HUDEP-2 (cell line): ENCODE measurements at regions not wholly inside any gene's neighbourhood (a gene's known extent, or its start where the extent isn't known, plus 50 kb on each side); places are given as distances from the start of the nearest gene placed in this dataset.
"Not testable (repeated sequence)": the region's sequence is repeated elsewhere in the genome, so short reads cannot be mapped to it uniquely, and the experiment has no call there.

ENCODE experiments used
- DNase-seq, 76 experiments: peaks; one replicate each; lab custom pipeline; 2025; ENCODE audit not compliant: unreplicated experiment in 76 of 76; lab: John Stamatoyannopoulos, UW

DNA sequence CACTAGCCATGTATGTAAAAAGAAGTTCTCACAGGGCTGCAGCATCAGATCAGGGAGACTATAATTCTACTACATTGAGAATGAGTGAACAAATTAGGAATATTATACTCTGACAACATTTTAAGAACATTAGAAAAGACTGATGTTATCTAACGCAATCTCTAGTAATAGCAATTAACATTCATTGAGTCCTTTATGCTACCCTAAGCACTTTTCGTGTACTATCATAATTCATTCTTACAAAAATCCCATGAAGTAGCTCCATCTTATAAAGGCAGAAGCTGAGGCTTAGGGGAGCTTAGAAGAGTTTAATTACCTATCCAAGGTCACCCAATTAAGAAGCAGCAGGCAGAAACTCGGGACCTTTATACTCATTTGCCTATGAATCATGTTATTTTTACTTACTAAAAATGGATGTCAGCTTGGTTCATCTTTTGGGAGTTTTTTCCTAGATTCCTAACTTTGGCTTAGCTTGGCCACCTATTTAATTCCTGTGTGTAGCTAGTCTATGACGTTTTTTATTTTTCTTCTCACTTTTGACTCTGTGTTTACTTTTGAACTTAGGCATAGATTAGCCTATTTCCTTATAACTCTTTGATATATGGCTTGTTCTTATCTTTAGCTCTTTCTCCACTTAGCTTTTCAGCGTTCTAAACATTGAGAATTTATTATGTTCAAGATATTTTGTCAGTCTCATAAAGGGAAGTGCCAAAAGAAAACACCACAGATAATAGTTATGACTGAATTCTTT, 333.5 kb upstream of the DCN start:
- DNase-seq, result no peak

DNA sequence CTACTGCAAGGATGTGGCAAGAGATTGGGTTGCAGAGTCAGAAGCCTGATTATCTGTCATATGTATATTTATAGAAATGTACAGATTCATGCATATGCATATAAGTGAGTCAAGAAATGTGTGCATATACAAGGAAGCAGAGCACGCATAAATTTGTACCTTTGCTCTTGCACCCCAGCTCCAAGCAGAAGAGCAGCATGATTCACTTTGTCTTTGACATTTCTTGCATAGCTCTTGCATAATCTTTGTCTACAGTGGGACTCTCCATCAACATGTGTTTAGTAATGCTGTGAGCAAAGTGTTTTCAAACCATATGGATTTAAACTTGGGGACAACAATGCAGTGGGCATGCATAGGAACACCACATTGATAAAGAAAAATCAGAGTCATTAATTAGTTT, 330.7 kb upstream of the DCN start:
- no peak for DNase-seq

DNA sequence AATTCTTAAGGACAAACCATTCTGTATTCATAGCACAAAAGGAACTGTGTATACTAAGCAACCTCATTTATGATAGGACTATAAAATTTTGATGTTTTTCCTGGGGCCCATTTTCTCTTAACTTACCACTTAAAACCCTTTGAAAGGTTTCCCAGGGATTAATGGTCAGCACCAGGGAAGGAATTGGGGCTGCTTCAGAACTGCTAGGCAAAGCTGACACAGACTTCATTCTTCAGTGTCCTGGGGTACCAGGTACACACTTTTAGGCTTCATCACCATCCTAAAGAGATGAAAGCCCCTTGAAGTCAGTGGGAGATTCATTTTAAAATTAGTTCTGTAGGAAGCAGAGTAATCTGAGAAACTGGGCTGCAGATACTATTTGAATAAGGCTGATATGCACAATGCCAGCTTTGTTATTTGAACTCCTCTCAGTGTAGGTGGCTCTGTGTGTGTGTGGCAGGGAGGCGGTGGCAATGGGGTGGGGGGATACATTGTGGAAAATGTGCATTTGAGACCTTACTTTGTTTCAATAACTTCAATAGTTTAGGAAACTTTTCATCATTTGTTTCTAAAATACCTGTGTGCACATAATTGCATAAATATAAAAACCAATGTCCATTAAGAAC, 329.3 kb upstream of the DCN start:
- no peak for DNase-seq

DNA sequence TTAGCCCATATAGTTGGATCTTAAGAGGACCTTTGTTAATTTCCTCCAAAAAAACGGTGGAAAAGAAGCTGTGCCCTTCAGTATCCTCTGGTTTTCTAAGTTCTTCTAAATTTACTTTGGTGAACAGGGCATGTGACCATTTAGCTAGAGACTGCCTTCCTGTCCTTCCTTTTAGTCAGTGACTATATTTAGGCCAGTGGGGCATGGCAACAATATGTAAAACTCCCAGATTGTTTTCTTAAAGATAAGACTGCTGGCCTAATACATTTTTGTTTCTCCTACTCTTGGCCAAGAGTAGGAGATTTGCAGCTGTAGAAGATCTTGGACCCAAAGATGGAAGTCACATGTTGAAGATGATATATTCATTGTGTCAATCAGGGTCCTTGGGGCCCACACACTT, 325.1 kb upstream of the DCN start:
- no peak for DNase-seq

DNA sequence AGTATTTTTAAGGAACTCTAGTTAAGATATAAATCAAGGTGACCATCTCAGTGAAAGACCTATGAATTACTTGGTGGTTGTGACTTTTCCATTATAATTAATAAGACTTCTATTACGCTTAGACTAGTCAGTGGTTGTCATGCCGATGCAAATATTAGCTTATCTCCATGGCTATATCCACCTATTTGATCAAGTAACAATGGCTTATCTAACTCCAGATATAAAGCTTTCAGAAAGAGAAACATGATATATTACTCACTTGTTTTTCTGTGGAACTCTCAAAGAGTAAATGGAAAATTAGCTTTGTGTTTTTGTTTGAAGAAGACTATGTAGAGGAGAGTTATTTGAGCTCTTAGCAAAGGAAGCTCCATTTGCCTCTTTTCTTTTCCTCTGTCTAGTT, 323.8 kb upstream of the DCN start:
- no peak for DNase-seq

DNA sequence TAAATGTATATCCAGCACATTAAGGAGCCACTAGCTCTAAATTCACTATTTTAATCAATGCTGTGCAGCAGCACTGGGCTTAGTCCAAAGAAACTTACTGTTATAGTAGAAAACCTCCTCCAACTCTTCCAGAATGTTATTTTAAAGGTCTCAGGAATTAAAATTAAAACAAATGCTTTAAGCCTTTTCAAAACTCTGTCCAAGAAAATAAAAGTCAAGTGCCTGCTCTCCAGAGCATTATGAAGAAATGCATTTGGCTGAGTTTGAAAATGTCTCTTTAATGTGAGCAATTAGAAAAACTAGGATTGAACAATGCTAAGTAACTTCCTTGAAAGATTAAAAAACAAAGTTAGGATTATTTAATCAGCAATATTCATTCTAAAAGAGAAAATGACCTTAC, 322.4 kb upstream of the DCN start:
- DNase-seq, result no peak

DNA sequence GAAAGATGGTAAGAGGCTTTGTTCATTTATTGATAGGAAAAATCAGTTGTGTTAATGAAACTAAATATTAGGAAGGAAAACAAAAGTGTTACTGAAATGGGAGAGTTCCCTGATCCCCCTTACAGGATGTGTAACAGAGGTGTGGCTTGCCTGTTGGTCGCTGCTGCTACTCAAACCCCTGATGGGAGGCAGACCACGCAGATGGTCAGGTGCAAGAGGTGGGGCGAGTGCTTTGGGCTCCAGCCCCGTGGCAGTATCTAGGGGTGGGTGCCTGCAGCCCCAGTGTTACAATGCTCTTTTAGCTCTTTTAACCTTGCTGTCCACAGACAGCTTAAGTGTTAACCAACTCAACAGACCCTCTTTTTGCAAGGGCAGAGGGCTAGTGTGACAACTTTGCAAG, 319.6 kb upstream of the DCN start:
- no peak for DNase-seq

DNA sequence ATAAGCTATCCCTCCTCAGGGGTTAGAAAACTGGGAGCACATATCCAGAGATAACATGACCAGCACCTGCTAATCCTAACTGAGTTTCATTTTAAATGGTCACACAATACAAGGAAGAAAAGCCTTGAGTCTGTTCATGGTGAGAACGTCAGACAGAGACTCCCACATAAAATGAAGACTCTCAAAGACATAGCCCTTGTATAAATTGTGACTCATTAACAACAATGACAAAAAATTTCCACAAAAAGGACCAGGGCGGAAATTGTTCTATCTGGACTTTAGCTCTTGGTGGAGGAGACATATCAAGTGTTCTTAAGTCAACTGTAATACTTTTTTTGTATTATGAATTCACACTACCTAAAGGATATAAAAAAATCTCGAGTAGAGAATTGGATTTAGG, 313.7 kb upstream of the DCN start:
- no peak for DNase-seq

DNA sequence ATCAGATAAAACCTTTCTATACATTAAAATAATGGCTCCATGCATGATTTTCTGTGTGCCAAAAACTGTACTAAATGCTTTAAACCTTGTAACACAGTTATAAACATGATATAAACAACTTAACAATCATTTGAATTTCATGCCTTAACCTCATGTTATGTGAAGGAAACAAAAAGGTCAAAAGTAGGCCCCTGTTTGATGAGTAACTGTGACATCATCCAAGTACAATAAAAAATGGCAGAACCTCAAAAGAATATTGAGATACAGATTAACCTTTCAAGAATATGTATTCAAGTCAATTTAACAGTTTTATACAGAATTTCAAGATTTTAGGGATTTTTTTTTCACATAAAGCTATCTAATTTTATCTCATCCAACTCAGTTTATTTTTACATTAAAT, 310.7 kb upstream of the DCN start:
- DNase-seq, result no peak

DNA sequence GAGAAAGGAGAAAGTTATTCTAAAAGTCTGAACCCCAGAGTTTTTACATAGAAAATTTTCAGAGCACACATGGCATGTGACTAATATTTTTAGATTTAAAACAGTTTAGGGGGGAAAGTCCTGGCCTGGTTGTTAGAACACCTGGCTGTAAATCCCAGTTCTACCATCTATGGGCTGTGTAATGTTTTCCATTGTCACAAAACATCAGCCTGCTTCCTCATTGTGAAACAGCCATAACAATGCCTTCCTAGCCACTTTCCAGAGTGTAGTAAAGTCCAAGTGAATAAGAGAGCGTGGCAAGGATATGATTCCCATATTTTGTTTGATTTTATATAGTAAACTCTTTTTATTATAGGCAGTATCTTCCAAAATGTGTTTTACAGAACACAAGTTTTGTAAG, 310.0 kb upstream of the DCN start:
- DNase-seq, result no peak

DNA sequence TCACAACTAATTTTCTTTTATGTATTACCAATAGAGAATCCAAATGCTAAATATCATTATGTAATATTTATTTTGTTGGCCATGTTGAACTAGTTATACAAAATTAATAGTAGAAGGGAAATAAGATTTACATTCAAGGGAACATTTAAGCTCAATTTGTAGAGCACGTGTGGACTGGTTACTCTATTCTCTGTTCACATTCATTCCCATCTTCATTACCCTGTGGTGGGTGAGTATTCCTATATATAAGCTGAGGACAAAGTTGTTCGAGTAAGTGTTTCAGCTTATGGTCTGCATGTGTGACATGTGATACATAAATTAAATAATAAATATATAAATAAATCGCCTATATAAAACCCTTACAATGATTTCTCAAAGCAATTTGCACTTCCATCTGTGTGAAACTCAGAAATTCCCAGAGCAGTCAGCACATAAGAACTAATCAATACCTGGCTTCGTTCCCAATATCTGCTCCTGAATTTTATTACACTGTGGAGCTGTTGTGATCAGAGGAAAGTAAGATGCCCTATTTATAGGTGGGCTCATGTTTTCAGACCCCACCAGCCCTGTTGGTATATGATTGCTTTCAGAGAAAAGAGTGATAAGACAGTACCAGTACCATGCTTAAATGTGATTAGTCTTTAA, 308.2 kb upstream of the DCN start:
- no peak for DNase-seq

DNA sequence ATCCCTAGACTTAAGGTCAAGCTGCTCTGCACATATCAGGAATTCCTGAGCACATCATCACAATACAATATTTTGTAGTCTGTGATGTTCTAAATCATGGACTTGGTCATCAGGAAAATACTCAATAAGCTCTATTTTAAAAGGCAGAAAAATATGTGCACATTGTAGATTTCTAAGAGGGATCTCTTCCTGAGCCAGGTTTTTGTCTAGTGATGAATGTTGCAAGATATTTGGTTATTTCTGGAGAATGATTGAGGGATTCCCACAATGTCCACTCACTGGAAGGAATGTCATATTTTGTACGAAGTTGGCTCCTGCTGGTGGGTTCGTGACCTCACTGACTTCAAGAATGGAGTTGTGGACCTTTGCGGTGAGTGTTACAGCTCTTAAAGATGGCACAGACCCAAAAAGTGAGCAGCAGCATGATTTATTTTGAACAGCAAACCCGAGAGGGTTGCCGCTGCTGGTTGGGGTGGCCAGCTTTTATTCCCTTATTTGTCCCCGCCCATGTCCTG, 300.9 kb upstream of the DCN start:
- DNase-seq, result no peak

DNA sequence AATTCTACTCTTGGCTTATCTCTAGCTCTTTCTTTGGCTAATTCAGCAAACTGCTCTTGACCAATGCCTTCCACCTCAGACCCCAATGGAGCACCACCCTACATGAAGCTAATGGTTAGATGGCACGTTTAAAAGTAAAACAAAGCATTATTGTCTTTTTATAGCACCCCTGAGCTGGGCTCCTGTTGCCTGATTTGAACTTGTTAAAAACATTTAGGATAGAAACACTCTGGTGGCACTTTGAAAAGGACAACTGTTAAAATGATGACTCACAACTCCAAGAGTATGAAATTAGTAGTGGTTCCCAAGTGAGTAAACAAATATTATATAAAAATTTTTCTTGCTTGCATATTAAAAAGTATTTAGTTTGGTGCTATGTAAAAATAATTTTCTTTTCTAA, 299.6 kb upstream of the DCN start:
- no peak for DNase-seq

DNA sequence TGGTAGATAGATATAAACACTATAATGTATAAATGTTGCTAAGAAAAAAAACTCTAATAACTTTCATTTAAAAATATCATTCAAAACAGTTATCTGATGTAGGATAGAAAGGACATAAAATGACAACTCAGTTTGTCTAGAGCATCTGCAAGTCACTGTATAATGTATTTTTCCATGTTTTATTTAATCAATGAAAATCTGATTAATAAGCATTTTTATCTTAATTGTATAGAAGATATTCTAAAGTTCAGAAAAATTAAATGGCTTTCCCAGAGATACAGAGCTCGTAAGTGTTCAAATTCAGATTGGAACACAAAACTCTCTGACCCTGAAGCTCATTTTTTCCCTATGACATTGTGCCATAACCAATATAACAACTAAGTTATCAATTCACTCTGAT, 295.9 kb upstream of the DCN start:
- DNase-seq, result no peak

DNA sequence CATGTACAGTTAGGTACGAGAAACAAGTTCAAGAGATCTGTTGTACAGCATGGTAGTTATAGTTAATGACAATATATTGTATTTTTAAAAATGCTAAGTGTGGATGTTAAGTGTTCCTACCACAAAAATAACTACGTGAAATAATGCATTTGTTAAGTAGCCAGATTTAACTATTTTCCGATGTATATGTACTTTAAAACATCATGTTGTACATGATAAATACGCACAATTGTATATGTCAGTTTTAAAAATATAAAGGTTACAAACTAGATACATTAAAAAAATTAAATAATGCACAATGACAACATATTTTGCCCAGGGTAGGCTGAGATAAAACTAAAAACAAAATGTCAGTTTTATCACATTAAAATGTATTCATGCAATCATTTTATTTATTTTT, 285.1 kb upstream of the DCN start:
- DNase-seq, result no peak

DNA sequence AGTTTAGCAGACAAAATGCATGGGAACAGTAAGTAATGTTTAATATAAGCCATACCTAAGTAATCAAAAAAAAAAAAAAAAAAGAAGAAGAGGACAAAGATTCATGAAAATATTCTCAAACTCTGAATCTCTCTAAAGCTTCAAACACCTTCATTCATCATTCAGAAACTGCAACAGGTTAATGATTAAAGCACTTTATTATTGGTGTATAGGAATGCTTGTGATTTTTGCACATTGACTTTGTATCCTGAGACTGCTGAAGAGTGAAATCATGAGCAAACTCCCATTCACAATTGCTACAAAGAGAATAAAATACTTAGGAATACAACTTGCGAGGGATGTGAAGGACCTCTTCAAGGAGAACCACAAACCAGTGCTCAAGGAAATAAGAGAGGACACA, 278.4 kb upstream of the DCN start:
- no peak for DNase-seq

DNA sequence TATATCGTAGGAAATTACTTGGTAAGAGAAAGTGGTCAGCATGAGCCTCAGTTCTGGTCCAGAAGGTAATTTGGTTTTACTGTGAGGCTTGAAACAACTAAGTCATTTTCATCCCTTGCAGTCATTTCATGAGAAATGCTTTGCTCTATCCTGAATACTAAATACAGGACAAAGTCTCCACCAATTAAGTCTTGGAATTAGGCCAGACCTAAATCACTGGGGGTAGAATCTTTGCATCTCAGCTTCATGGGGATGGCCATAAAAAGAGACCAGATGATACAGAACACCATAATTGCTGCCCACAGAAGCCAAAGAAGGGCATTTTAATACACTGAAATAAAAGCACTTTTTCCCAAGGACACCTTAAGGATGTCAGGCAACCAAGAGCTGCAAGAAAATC, 277.9 kb upstream of the DCN start:
- no peak for DNase-seq

DNA sequence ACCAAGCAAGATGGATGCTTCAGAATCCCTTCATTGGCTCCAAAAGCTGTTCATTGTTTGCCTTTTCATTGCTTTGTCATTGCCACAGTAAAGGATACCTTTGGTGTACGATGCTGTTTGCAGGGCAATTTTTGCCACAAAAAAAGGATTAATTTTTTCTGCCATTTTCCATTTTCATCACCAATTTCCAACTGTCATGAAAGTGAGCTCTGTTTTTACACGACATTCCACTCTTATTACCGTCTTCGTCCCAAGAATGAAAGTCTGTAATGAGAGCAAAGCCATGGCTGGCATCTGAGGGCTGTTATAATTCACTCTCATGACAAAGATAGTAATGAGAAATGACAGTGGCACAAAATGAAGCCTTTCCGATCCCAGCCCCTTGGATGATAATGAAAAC, 272.7 kb upstream of the DCN start:
- no peak for DNase-seq

DNA sequence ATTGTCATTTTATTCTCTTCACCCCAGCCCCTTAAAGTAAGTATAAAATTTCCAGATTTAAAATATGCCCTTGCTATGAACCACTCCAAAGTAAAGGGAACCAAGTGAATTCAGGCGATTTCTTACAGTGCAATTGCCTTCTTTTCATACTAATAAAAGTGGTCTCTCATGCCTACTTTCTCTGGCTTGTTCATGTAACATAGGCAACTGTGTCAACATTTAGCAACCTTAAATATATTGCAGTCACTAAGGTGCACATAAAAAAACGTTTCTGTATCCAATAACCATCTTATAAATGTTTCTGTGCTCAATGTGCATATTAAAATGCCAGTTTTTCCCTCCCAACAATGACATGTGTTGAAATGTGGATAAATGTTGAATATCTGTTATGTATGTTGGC, 271.6 kb upstream of the DCN start:
- DNase-seq, result no peak

DNA sequence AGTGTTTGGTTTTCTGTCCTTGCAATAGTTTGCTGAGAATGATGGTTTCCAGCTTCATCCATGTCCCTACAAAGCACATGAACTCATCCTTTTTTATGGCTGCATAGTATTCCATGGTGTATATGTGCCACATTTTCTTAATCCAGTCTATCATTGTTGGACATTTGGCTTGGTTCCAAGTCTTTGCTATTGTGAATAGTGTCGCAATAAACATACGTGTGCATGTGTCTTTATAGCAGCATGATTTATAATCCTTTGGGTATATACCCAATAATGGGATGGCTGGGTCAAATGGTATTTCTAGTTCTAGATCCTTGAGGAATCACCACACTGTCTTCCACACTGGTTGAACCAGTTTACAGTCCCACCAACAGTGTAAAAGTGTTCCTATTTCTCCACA, 269.8 kb upstream of the DCN start:
- DNase-seq, result not testable (repeated sequence)

DNA sequence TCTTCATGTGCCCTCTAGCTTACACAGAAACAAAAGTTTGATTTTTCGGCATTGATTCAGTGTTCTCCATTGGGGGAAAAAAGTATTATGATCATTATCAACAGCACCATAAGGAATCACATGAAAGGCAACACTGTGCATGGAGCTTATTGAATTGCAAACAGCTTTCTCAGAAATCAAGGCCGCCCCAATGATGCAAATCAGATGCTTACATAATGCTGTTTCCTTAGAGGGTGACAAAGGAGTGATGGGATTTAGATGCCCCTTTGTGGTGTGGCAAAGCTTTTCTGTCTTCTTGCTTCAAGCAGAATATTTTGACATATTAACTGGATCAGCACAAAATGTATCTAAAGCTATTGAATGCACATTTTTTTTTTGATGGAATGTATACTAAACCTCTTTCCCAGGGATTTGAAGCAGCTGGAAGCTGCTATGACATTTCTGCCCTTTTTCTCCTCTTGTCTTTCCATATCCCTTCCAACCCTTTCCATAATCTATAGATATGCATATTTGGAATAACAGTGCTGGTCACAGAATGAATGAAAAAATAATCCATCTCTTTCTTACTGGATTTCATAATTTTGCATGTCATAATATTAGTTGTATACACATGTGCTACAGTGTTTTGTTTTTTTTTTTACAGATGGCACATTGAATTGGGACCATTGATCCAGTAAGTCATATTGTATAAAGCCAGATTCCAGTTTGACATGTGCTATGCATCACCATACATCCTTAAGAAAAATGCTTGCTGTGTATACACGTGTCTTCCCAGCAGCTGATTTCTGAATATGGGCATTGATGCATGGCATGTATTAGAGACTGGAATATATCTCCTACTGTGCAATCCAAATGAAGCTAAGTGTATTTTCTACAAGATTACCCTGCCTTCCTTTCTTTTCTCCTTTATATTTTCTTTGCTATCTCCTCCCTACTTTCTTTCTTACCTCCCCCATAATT, 259.7 kb upstream of the DCN start:
- no peak for DNase-seq
